HG03460 (cell line): ENCODE measurements at regions not wholly inside any gene's neighbourhood (a gene's known extent, or its start where the extent isn't known, plus 50 kb on each side); places are given as distances from the start of the nearest gene placed in this dataset.
"Not testable (repeated sequence)": the region's sequence is repeated elsewhere in the genome, so short reads cannot be mapped to it uniquely, and the experiment has no call there.

Experiments
- ATAC-seq: cut with Tn5 transposase; IDR thresholded peaks from one replicate; pipeline ENCODE4 v1.9.1; 2021; ENCODE audit not compliant: unreplicated experiment

GRCh38 chr3:161894657-161895056 is 398.0 kb downstream of the OTOL1 start:
- no peak for ATAC-seq

- no peak for ATAC-seq
Measured at GRCh38 chr3:161905520-161906132, 409.0 kb downstream of the OTOL1 start.

- ATAC-seq = no peak
Measured at GRCh38 chr3:161913786-161914389, 417.3 kb downstream of the OTOL1 start.

GRCh38 chr3:161914703-161915417 is 418.3 kb downstream of the OTOL1 start:
- ATAC-seq = no peak

GRCh38 chr3:161915418-161915750 is 418.8 kb downstream of the OTOL1 start:
- no peak for ATAC-seq

GRCh38 chr3:161920196-161920595 is 423.6 kb downstream of the OTOL1 start:
- no peak for ATAC-seq

- no peak for ATAC-seq
Measured at GRCh38 chr3:161925749-161926360, 429.2 kb downstream of the OTOL1 start.

- no peak for ATAC-seq
Measured at GRCh38 chr3:161927131-161927530, 430.5 kb downstream of the OTOL1 start.

GRCh38 chr3:161939918-161940620 is 443.5 kb downstream of the OTOL1 start:
- ATAC-seq = no peak

- no peak for ATAC-seq
Measured at GRCh38 chr3:161940621-161940965, 444.0 kb downstream of the OTOL1 start.

GRCh38 chr3:161941891-161942290 is 445.3 kb downstream of the OTOL1 start:
- no peak for ATAC-seq

- ATAC-seq = not testable (repeated sequence)
Measured at GRCh38 chr3:161943801-161944345, 447.3 kb downstream of the OTOL1 start.

GRCh38 chr3:161946443-161946960 is 449.9 kb downstream of the OTOL1 start:
- no peak for ATAC-seq

GRCh38 chr3:161950318-161950868 is 453.8 kb downstream of the OTOL1 start:
- no peak for ATAC-seq

GRCh38 chr3:161957467-161957866 is 460.9 kb downstream of the OTOL1 start:
- no peak for ATAC-seq

GRCh38 chr3:161964857-161965256 is 468.2 kb downstream of the OTOL1 start:
- ATAC-seq = no peak

GRCh38 chr3:161969867-161970266 is 473.3 kb downstream of the OTOL1 start:
- no peak for ATAC-seq

- no peak for ATAC-seq
Measured at GRCh38 chr3:161975201-161975600, 478.6 kb downstream of the OTOL1 start.

- no peak for ATAC-seq
Measured at GRCh38 chr3:161977063-161977462, 480.5 kb downstream of the OTOL1 start.

- ATAC-seq = no peak
Measured at GRCh38 chr3:161977850-161978249, 481.2 kb downstream of the OTOL1 start.

GRCh38 chr3:161987933-161988332 is 491.3 kb downstream of the OTOL1 start:
- ATAC-seq = no peak
